DND-41 (cell line): ENCODE measurements at regions not wholly inside any gene's neighbourhood (a gene's known extent, or its start where the extent isn't known, plus 50 kb on each side); places are given as distances from the start of the nearest gene placed in this dataset.

ENCODE experiments used
- ATAC-seq: fragments of 200-7000 bp; cut with Tn5 transposase; 3 replicates; pipeline ENCODE4 v1.9.1; 2021; ENCODE audit warnings: low read depth; ENCODE audit not compliant: insufficient read depth
- DNase-seq: peaks from one replicate; pipeline ENCODE4 v3.0.0-alpha.2; 2020
- H2AFZ ChIP-seq: 2 replicates; pipeline ENCODE4 v1.6.0; 2012; ENCODE audit warnings: low read depth, low read length
- H3K27ac ChIP-seq: 2 replicates; pipeline ENCODE4 v1.5.1; 2012; ENCODE audit warnings: low read length, inconsistent platforms
- H3K27me3 ChIP-seq: fragments of 200-600 bp; sonication (generic); 2 replicates; pipeline ENCODE4 v1.6.0; 2012; ENCODE audit warnings: low read length, mild to moderate bottlenecking, inconsistent platforms; ENCODE audit not compliant: insufficient read depth, poor library complexity
- H3K36me3 ChIP-seq: 2 replicates; pipeline ENCODE4 v1.5.1; 2012; ENCODE audit warnings: low read length, inconsistent platforms; ENCODE audit not compliant: insufficient read depth
- H3K4me1 ChIP-seq: 2 replicates; pipeline ENCODE4 v1.5.1; 2012; ENCODE audit warnings: mild to moderate bottlenecking, low read length; ENCODE audit not compliant: insufficient read depth
- H3K4me2 ChIP-seq: 2 replicates; pipeline ENCODE4 v1.6.0; 2012; ENCODE audit warnings: mild to moderate bottlenecking, moderate library complexity, low read length, inconsistent platforms; ENCODE audit not compliant: insufficient read depth
- H3K4me3 ChIP-seq, 2 experiments: fragments of 200-600 bp in 1 of 2; shearing (Covaris generic) in 1 of 2; 2 replicates each; pipeline ENCODE4 v1.5.1; 2012 to 2016; ENCODE audit warnings: inconsistent platforms in 2 of 2, low read length in 2 of 2, mild to moderate bottlenecking in 2 of 2, low read depth in 1 of 2, moderate library complexity in 1 of 2
- H3K79me2 ChIP-seq: 2 replicates; pipeline ENCODE4 v1.6.0; 2012; ENCODE audit warnings: low read length, inconsistent platforms; ENCODE audit not compliant: insufficient read depth
- H3K9ac ChIP-seq: 2 replicates; pipeline ENCODE4 v1.6.0; 2012; ENCODE audit warnings: low read depth, mild to moderate bottlenecking, inconsistent platforms, low read length, moderate library complexity
- H3K9me3 ChIP-seq: 2 replicates; pipeline ENCODE4 v1.5.1; 2012; ENCODE audit warnings: low read length, moderate library complexity, mild to moderate bottlenecking, inconsistent platforms; ENCODE audit not compliant: insufficient read depth, severe bottlenecking
- H4K20me1 ChIP-seq: 2 replicates; pipeline ENCODE4 v1.6.0; 2012; ENCODE audit warnings: low read length; ENCODE audit not compliant: insufficient read depth
- CTCF ChIP-seq: IDR thresholded peaks from 2 replicates; pipeline ENCODE4 v1.5.1; 2012; ENCODE audit warnings: borderline replicate concordance, low read length, moderate library complexity, mild to moderate bottlenecking; ENCODE audit not compliant: poor library complexity, severe bottlenecking; ENCODE audit errors: extremely low read depth
- EZH2 ChIP-seq: IDR thresholded peaks from 3 replicates; pipeline ENCODE4 v1.6.1; 2012; ENCODE audit warnings: borderline replicate concordance, low read depth, mild to moderate bottlenecking, moderate library complexity, low read length, inconsistent platforms; ENCODE audit not compliant: severe bottlenecking

- Histone ChIP-seq H3K9me3 (no peaks in the 10 kb centered on the region), H3K4me2 (no peak overlapping the region), H4K20me1 (no peaks in the 10 kb centered on the region), H3K79me2 (no peaks in the 10 kb centered on the region), H3K36me3 (no peaks in the 10 kb centered on the region), H2AFZ (no peak overlapping the region), H3K27ac (no peak overlapping the region), H3K9ac (no peak overlapping the region), H3K4me3 (no peak overlapping the region), H3K27me3 (no peaks in the 10 kb centered on the region), H3K4me1 (no peaks in the 10 kb centered on the region)
- no peak for TF ChIP-seq EZH2
- TF ChIP-seq CTCF = no peak
- ATAC-seq (no peak), DNase-seq (no peak)
These were observed 272.9 kb downstream of the KLHL13 start for GRCh38 chrX:117843749-117844148.

GRCh38 chrX:117840645-117841044 lies 276.0 kb downstream of the KLHL13 start:
- Histone ChIP-seq H3K4me2 (no peak overlapping the region), H3K79me2 (no peaks in the 10 kb centered on the region), H3K4me1 (no peaks in the 10 kb centered on the region), H3K27me3 (no peaks in the 10 kb centered on the region), H3K4me3 (no peak overlapping the region), H4K20me1 (no peaks in the 10 kb centered on the region), H3K9ac (no peak overlapping the region), H2AFZ (no peak overlapping the region), H3K36me3 (no peaks in the 10 kb centered on the region), H3K27ac (no peak overlapping the region), H3K9me3 (no peaks in the 10 kb centered on the region)
- TF ChIP-seq CTCF = no peak
- TF ChIP-seq EZH2 = no peak
- ATAC-seq (no peak), DNase-seq (no peak)

- Histone ChIP-seq H3K27me3 (no peaks in the 10 kb centered on the region), H3K4me3 (no peak overlapping the region), H3K9me3 (no peaks in the 10 kb centered on the region), H3K4me2 (no peak overlapping the region), H4K20me1 (no peaks in the 10 kb centered on the region), H3K9ac (no peak overlapping the region), H3K36me3 (no peaks in the 10 kb centered on the region), H3K79me2 (no peaks in the 10 kb centered on the region), H3K27ac (no peak overlapping the region), H2AFZ (no peak overlapping the region), H3K4me1 (no peaks in the 10 kb centered on the region)
- DNase-seq (no peak), ATAC-seq (no peak)
- TF ChIP-seq EZH2 (no peak), CTCF (no peak)
These were observed 277.1 kb downstream of the KLHL13 start for GRCh38 chrX:117839544-117839943.

GRCh38 chrX:117838581-117839331 lies 277.9 kb downstream of the KLHL13 start:
- no peaks in the 10 kb centered on the region for H3K4me1 ChIP-seq
- no peak overlapping the region for H3K9ac ChIP-seq
- H4K20me1 ChIP-seq = no peaks in the 10 kb centered on the region
- no peak overlapping the region for H3K27ac ChIP-seq
- TF ChIP-seq CTCF = no peak
- no peak for TF ChIP-seq EZH2
- no peak overlapping the region for H3K4me3 ChIP-seq
- DNase-seq (no peak), ATAC-seq (no peak)
- H3K9me3 ChIP-seq = no peaks in the 10 kb centered on the region
- no peak overlapping the region for H3K4me2 ChIP-seq
- no peaks in the 10 kb centered on the region for H3K27me3 ChIP-seq
- H3K36me3 ChIP-seq = no peaks in the 10 kb centered on the region
- no peaks in the 10 kb centered on the region for H3K79me2 ChIP-seq
- no peak overlapping the region for H2AFZ ChIP-seq
